HCT116 (cell line): ENCODE measurements at regions not wholly inside any gene's neighbourhood (a gene's known extent, or its start where the extent isn't known, plus 50 kb on each side); places are given as distances from the start of the nearest gene placed in this dataset.

Experiments used
- ATAC-seq: fragments of 200-7000 bp; cut with Tn5 transposase; 2 replicates; pipeline ENCODE4 v1.9.1; 2020; ENCODE audit warnings: mild to moderate bottlenecking, moderate library complexity
- BruUV-seq: library from RNA; stranded (reverse); fragments of 400-500 nt; replicated peaks from 2 replicates; lab custom pipeline; 2021; lab: Mats Ljungman, UMichigan
- CTCF ChIA-PET: fragments of 300-600 bp; sonication (Branson Sonifier 250); formaldehyde crosslinking; loops from one replicate; lab custom pipeline; 2021; ENCODE audit warnings: antibody characterized with exemption; lab: Charles Lee
- POLR2A ChIA-PET: fragments of 300-600, 350-600 bp; sonication (Branson Sonifier 250); formaldehyde crosslinking; loops from one replicate; lab custom pipeline; 2021; ENCODE audit warnings: antibody characterized with exemption; lab: Charles Lee
- RAD21 ChIA-PET, 2 experiments: fragments of 300-600 bp; sonication (Branson Sonifier 250); formaldehyde crosslinking; loops; one replicate each; lab custom pipeline; 2023; ENCODE audit warnings: low total read pairs in 2 of 2; ENCODE audit not compliant: uncharacterized antibody in 2 of 2, unreplicated experiment in 2 of 2, low non-redundant PET in 1 of 2; lab: Charles Lee
- DNase-seq: peaks from one replicate; pipeline ENCODE4 v3.0.0-alpha.2; 2010; ENCODE audit warnings: low read depth, low spot score
- H2AFZ ChIP-seq: fragments of 200-600 bp; shearing (Covaris generic), sonication (generic); 2 replicates; pipeline ENCODE4 v1.6.1; 2017; ENCODE audit warnings: low read depth, mixed run types, mixed read lengths, antibody characterized with exemption, low read length; ENCODE audit not compliant: poor library complexity, severe bottlenecking
- H3K27ac ChIP-seq: 2 replicates; pipeline ENCODE4 v1.5.1; 2012; ENCODE audit warnings: low read depth, low read length
- H3K27me3 ChIP-seq: fragments of 200-600 bp; sonication (generic); 2 replicates; pipeline ENCODE4 v1.6.1; 2016; ENCODE audit warnings: mixed run types, low read length, mixed read lengths; ENCODE audit not compliant: insufficient read depth
- H3K36me3 ChIP-seq, 2 experiments: fragments of 200-500 bp in 1 of 2; fragments of 200-600 bp in 1 of 2; sonication (Bioruptor generic) in 1 of 2; sonication (generic) in 1 of 2; 2 replicates each; pipeline versions ENCODE4 v1.5.1 to v1.6.1; 2014 to 2016; ENCODE audit warnings: low read length in 2 of 2, inconsistent platforms in 1 of 2, mixed read lengths in 1 of 2, mixed run types in 1 of 2; ENCODE audit not compliant: insufficient read depth in 2 of 2, control insufficient read depth in 1 of 2
- H3K4me1 ChIP-seq, 2 experiments: fragments of 200-600 bp in 1 of 2; sonication (generic) in 1 of 2; 2 replicates each; pipeline versions ENCODE4 v1.5.1 to v1.6.1; 2012 to 2017; ENCODE audit warnings: low read length in 2 of 2, inconsistent platforms in 1 of 2, mild to moderate bottlenecking in 1 of 2, mixed read lengths in 1 of 2, mixed run types in 1 of 2, moderate library complexity in 1 of 2; ENCODE audit not compliant: insufficient read depth in 2 of 2, control insufficient read depth in 1 of 2
- H3K4me2 ChIP-seq: fragments of 200-600 bp; sonication (generic); 2 replicates; pipeline ENCODE4 v1.6.1; 2017; ENCODE audit warnings: mixed run types, low read length, mixed read lengths
- H3K4me3 ChIP-seq, 2 experiments: fragments of 200-600 bp in 1 of 2; sonication (generic) in 1 of 2; replicated peaks in 1 of 2; 2 replicates each; pipeline ENCODE4 v1.5.1; 2011 to 2016; ENCODE audit warnings: low read length in 2 of 2, control low read depth in 1 of 2, low read depth in 1 of 2, mild to moderate bottlenecking in 1 of 2, mixed read lengths in 1 of 2, mixed run types in 1 of 2
- H3K79me2 ChIP-seq: fragments of 200-600 bp; sonication (generic); 2 replicates; pipeline ENCODE4 v1.6.1; 2017; ENCODE audit warnings: mild to moderate bottlenecking, mixed run types, low read length, moderate library complexity, mixed read lengths; ENCODE audit not compliant: insufficient read depth
- H3K9ac ChIP-seq: fragments of 200-600 bp; sonication (generic); 2 replicates; pipeline ENCODE4 v1.6.1; 2016; ENCODE audit warnings: low read length, mixed read lengths
- H3K9me2 ChIP-seq: fragments of 200-600 bp; sonication (generic), shearing (Covaris generic); 2 replicates; pipeline ENCODE4 v1.6.1; 2017; ENCODE audit warnings: mixed run types, mild to moderate bottlenecking, moderate library complexity; ENCODE audit not compliant: insufficient read depth
- H3K9me3 ChIP-seq, 2 experiments: fragments of 200-500 bp in 1 of 2; fragments of 200-600 bp in 1 of 2; sonication (Bioruptor generic) in 1 of 2; sonication (generic) in 1 of 2; 2 replicates each; pipeline ENCODE4 v1.6.1; 2014 to 2017; ENCODE audit warnings: low read length in 2 of 2, mixed read lengths in 2 of 2, inconsistent platforms in 1 of 2, low read depth in 1 of 2, mild to moderate bottlenecking in 1 of 2, mixed run types in 1 of 2, moderate library complexity in 1 of 2; ENCODE audit not compliant: control insufficient read depth in 1 of 2, insufficient read depth in 1 of 2
- H4K20me1 ChIP-seq: fragments of 200-600 bp; sonication (generic), shearing (Covaris generic); 2 replicates; pipeline ENCODE4 v1.6.1; 2017; ENCODE audit warnings: mixed run types, mild to moderate bottlenecking, moderate library complexity; ENCODE audit not compliant: insufficient read depth
- CTCF ChIP-seq, 3 experiments: fragments of 200-600 bp in 1 of 3; sonication (generic) in 1 of 3; IDR thresholded peaks in 2 of 3; conservative IDR thresholded peaks in 1 of 3; 2 replicates each; pipeline ENCODE4 v1.5.1; 2012 to 2017; ENCODE audit warnings: low read depth in 2 of 3, low read length in 2 of 3, antibody characterized with exemption in 1 of 3, borderline replicate concordance in 1 of 3, control low read depth in 1 of 3, mild to moderate bottlenecking in 1 of 3, mixed read lengths in 1 of 3, mixed run types in 1 of 3, moderate library complexity in 1 of 3; ENCODE audit not compliant: insufficient read depth in 1 of 3
- ELF1 ChIP-seq: IDR thresholded peaks from 2 replicates; pipeline ENCODE4 v1.6.1; 2012; ENCODE audit warnings: low read depth, borderline replicate concordance
- EZH2 ChIP-seq: fragments of 200-600 bp; sonication (generic); IDR thresholded peaks from 2 replicates; pipeline ENCODE4 v1.6.1; 2017; ENCODE audit warnings: antibody characterized with exemption, mixed run types
- EZH2phosphoT487 ChIP-seq: fragments of 200-600 bp; IDR thresholded peaks from 2 replicates; pipeline ENCODE4 v1.6.1; 2018; ENCODE audit warnings: antibody characterized with exemption, borderline replicate concordance
- JUND ChIP-seq: IDR thresholded peaks from 2 replicates; pipeline ENCODE4 v1.6.1; 2012
- POLR2A ChIP-seq: IDR thresholded peaks from 2 replicates; pipeline ENCODE4 v1.7.0; 2011; ENCODE audit warnings: borderline replicate concordance; ENCODE audit not compliant: insufficient read depth, insufficient read length; ENCODE audit errors: extremely low read depth
- POLR2AphosphoS5 ChIP-seq: IDR thresholded peaks from 2 replicates; pipeline ENCODE4 v1.6.1; 2011; ENCODE audit warnings: mild to moderate bottlenecking, low read depth, low read length, moderate library complexity
- RAD21 ChIP-seq: IDR thresholded peaks from 2 replicates; pipeline ENCODE4 v1.6.1; 2012; ENCODE audit warnings: low read depth, mild to moderate bottlenecking
- SP1 ChIP-seq: IDR thresholded peaks from 2 replicates; pipeline ENCODE4 v1.6.1; 2012; ENCODE audit warnings: low read depth
- SRF ChIP-seq: IDR thresholded peaks from 2 replicates; pipeline ENCODE4 v1.6.1; 2012; ENCODE audit warnings: low read depth
- YY1 ChIP-seq: IDR thresholded peaks from 2 replicates; pipeline ENCODE4 v1.6.1; 2011; ENCODE audit warnings: low read length, low read depth, moderate library complexity, mild to moderate bottlenecking; ENCODE audit not compliant: insufficient replicate concordance; ENCODE audit errors: extremely low read depth
- ZBTB33 ChIP-seq: IDR thresholded peaks from 2 replicates; pipeline ENCODE4 v1.6.1; 2011; ENCODE audit warnings: mild to moderate bottlenecking, low read length, moderate library complexity; ENCODE audit not compliant: insufficient replicate concordance; ENCODE audit errors: extremely low read depth
- ZNF274 ChIP-seq: fragments of 200-500 bp; sonication (Bioruptor generic); IDR thresholded peaks from 2 replicates; pipeline ENCODE4 v1.6.1; 2014; ENCODE audit warnings: mild to moderate bottlenecking, low read depth, low read length, inconsistent platforms
- intact Hi-C: fragments of 100-400 bp; cut with micrococcal nuclease; formaldehyde crosslinking; loops from 2 replicates; pipeline ENCODE4 v1.10.0; 2022
- TF ChIP-seq, protein P1 (sequence below): IDR thresholded peaks from 2 replicates; pipeline ENCODE4 v1.6.1; 2012
- TF ChIP-seq, protein P2 (sequence below): IDR thresholded peaks from 2 replicates; pipeline ENCODE4 v1.6.1; 2012

DNA sequence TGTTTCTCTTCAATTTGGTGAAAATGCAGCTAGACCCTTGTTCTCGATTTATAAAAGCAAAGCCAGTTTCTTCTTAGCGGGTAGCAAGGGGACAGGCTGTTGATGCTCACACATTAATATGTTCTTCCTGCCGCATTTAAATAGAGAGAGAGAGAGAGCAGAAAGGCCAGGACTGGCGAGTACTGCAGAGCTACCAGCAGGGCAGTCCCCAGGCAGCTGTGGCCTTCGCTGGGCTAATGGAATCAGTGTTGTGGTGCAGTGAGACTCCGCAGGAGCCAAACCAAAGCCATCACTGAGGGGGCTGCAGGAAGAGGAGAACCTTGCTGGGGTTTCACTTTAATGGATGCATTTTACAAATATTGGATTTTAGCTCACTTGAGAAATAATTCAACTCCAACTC is 223.6 kb downstream of the ACTR3 start:
- intact Hi-C loops, result no loop called here
- H3K9me3 ChIP-seq, result no peaks in the 10 kb centered on the region
- BruUV-seq, result no TSS peak
- no peaks in the 10 kb centered on the region for H3K9me2 ChIP-seq
- H3K9ac ChIP-seq, result no peak overlapping the region
- no peak overlapping the region for H2AFZ ChIP-seq
- H3K4me1 ChIP-seq, result no peaks in the 10 kb centered on the region
- H4K20me1 ChIP-seq, result no peaks in the 10 kb centered on the region
- no peaks in the 10 kb centered on the region for H3K27me3 ChIP-seq
- no peak overlapping the region for H3K4me3 ChIP-seq
- POLR2A ChIA-PET, result no interaction called here
- no peaks in the 10 kb centered on the region for H3K36me3 ChIP-seq
- TF ChIP-seq, protein P1, sequence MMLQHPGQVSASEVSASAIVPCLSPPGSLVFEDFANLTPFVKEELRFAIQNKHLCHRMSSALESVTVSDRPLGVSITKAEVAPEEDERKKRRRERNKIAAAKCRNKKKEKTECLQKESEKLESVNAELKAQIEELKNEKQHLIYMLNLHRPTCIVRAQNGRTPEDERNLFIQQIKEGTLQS, result no peak
- TF ChIP-seq EZH2 (no peak), ZBTB33 (no peak), EZH2phosphoT487 (no peak), SRF (no peak), POLR2AphosphoS5 (no peak), YY1 (no peak), ZNF274 (no peak), JUND (no peak), ELF1 (no peak), SP1 (no peak), POLR2A (no peak), CTCF (IDR thresholded peaks at IDR 0.05 in 2 of 3, conservative IDR thresholded peaks at IDR 0.05 in 1 of 3; ENCODE audit: borderline replicate concordance in 1 of 3, insufficient read depth in 1 of 3, low read depth in 2 of 3, low read length in 2 of 3) (no peak), RAD21 (no peak)
- TF ChIP-seq, protein P2, sequence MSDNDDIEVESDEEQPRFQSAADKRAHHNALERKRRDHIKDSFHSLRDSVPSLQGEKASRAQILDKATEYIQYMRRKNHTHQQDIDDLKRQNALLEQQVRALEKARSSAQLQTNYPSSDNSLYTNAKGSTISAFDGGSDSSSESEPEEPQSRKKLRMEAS, result no peak
- DNase-seq, result no peak
- ATAC-seq, result no peak
- no peaks in the 10 kb centered on the region for H3K79me2 ChIP-seq
- no peak overlapping the region for H3K27ac ChIP-seq
- RAD21 ChIA-PET, result no interaction called here
- CTCF ChIA-PET, result no interaction called here
- no peak overlapping the region for H3K4me2 ChIP-seq
